Peyer's patch (tissue), 4 donors: ENCODE measurements at regions not wholly inside any gene's neighbourhood (a gene's known extent, or its start where the extent isn't known, plus 50 kb on each side); places are given as distances from the start of the nearest gene placed in this dataset.
A peak's percentile ranks its signal among the peaks of the same experiment; 100 is the strongest.

Experiments
- DNase-seq, 3 donors: peaks; one replicate each; pipeline ENCODE4 v3.0.0-alpha.2; 2017 to 2019
- H3K27ac ChIP-seq, 4 donors: fragments of 200-600 bp; sonication (generic); one replicate each; pipeline ENCODE4 v1.5.1; 2016 to 2019
- H3K27me3 ChIP-seq, 2 donors: fragments of 200-600 bp; sonication (generic); one replicate each; pipeline ENCODE4 v1.5.1; 2019
- H3K36me3 ChIP-seq, 3 donors: fragments of 200-600 bp; sonication (generic); one replicate each; pipeline ENCODE4 v1.5.1; 2016 to 2019
- H3K4me1 ChIP-seq, 4 donors: fragments of 200-600 bp; sonication (generic); one replicate each; pipeline ENCODE4 v1.5.1; 2016 to 2019
- H3K4me3 ChIP-seq, 4 donors: fragments of 200-600 bp; sonication (generic); 1 replicate in 3 of 4; 2 replicates in 1 of 4; pipeline ENCODE4 v1.5.1; 2016 to 2019; ENCODE audit warnings: mild to moderate bottlenecking in 1 of 4
- H3K9me3 ChIP-seq, 4 donors: fragments of 200-600 bp; sonication (generic); one replicate each; pipeline ENCODE4 v1.5.1; 2016 to 2019; ENCODE audit warnings: mild to moderate bottlenecking in 1 of 4
- POLR2A ChIP-seq, 2 donors: fragments of 450-650 bp; IDR thresholded peaks; one replicate each; pipeline ENCODE4 v1.5.1; 2017; ENCODE audit warnings: antibody characterized with exemption in 2 of 2, mild to moderate bottlenecking in 2 of 2, moderate library complexity in 2 of 2
- TF ChIP-seq, protein P1 (sequence below), 6 experiments: fragments of 450-650 bp in 4 of 6; fragments of 200-600 bp in 2 of 6; sonication (generic) in 1 of 6; IDR thresholded peaks; one replicate each; pipeline ENCODE4 v1.5.1; 2017 to 2019; ENCODE audit warnings: antibody characterized with exemption in 6 of 6, mild to moderate bottlenecking in 3 of 6, moderate library complexity in 1 of 6

DNA sequence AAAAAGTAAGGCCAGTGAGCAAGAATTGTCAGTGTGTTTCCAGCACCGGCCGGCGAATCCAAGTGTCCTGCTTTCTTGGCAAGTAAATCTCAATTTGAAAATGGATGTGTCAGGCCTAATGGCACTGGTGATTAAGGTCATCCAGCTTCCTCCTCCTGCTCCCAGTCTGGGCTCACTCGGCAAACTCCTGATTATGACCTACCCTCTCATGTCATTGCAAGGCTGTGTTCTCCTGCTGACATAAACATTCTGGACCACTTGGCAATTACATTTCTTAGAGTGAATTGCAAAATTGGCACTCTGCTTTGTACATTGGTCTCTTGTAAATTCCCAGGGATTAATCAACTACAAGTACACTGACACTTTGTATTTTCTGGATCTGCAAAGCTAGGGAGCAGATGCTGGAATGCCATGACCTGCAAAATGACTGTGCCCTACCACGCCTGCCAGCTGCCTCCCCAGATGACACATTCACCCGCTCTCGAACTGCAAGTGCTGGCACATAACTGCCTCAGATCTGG, 473.8 kb downstream of the KIF20B start:
- no peak for DNase-seq
- H3K4me3 ChIP-seq: no peak overlapping the region
- H3K9me3 ChIP-seq: no peaks in the 10 kb centered on the region
- H3K4me1 ChIP-seq: no peaks in the 10 kb centered on the region
- H3K36me3 ChIP-seq: no peaks in the 10 kb centered on the region
- no peak overlapping the region for H3K27ac ChIP-seq
- TF ChIP-seq, protein P1, sequence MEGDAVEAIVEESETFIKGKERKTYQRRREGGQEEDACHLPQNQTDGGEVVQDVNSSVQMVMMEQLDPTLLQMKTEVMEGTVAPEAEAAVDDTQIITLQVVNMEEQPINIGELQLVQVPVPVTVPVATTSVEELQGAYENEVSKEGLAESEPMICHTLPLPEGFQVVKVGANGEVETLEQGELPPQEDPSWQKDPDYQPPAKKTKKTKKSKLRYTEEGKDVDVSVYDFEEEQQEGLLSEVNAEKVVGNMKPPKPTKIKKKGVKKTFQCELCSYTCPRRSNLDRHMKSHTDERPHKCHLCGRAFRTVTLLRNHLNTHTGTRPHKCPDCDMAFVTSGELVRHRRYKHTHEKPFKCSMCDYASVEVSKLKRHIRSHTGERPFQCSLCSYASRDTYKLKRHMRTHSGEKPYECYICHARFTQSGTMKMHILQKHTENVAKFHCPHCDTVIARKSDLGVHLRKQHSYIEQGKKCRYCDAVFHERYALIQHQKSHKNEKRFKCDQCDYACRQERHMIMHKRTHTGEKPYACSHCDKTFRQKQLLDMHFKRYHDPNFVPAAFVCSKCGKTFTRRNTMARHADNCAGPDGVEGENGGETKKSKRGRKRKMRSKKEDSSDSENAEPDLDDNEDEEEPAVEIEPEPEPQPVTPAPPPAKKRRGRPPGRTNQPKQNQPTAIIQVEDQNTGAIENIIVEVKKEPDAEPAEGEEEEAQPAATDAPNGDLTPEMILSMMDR (IDR thresholded peaks at IDR 0.05): no peak
- TF ChIP-seq POLR2A (IDR thresholded peaks at IDR 0.05): no peak
- H3K27me3 ChIP-seq: no peaks in the 10 kb centered on the region

DNA sequence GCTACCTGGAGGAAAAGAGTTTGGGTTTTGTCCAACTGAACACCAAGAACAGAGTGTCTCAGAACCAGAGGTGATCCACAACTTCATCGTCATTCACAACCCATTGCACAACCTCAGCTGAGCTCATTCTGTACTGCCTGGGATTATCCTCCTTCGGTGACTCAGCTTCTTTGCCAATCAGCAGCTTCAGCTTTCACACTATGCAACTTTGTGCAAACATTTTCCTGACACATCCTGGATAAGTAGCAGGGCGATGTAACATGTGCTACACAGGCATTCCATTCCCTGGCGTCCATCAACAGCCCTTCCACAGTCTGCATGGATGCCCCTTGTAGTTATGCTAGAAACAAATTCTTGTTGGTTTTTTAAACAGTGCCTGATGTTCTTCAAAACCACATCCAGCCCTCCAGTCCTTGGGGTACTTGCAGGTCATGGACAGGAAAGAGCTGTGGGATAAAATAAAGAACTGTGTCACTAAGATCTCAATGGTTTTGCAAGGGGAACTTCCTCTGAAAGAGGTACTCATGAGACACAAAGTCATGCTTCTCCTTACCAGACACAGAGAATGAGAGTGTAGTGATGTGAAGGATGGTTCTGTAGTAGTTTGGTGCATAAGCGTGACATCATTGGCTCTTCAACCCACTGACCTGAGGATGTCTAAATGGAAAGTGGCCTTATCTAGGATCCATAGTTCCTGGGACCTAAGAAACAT, 478.5 kb downstream of the KIF20B start:
- no peaks in the 10 kb centered on the region for H3K4me1 ChIP-seq
- H3K4me3 ChIP-seq: no peak overlapping the region
- H3K9me3 ChIP-seq: no peaks in the 10 kb centered on the region
- DNase-seq: peak in 1 of 3 donors; percentile 45
- TF ChIP-seq, protein P1 (IDR thresholded peaks at IDR 0.05): no peak
- no peak for TF ChIP-seq POLR2A (IDR thresholded peaks at IDR 0.05)
- H3K27ac ChIP-seq: no peak overlapping the region
- no peaks in the 10 kb centered on the region for H3K27me3 ChIP-seq
- no peaks in the 10 kb centered on the region for H3K36me3 ChIP-seq

DNA sequence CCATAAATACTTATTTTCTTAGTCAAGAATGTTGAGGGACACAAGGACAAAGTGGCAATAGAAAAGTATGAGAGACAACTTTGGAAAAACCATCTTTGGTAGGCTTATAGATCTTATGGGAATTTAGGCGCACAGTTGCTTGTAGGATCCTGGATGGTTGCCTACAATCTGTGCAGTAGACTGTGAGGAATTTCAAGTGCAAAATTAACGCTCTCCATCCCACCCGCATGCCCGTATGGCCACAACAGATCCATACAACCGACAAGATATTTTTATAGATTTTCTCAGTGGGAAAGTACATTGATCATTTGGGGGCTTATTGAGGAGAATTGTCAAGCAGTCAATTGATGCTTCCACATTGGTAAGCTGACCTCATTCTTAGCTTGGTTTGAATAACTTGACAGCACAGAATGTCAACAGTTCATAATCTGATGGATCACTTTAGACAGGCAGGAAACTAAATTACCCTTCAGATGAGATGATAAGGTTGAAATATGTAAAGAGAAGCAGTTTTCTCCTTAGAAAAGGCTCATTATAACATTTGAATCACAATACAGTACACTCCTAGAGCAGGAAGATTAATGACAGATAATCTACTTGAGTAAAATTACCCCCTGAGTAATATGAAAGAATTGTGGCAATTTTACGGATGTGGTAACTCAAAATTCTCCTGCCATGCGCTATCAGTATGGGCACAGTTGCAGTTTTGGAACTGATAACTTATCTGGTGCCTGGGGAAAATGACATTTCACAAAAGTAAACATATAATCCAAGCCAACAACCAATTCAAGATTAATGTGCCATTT, 479.7 kb downstream of the KIF20B start:
- no peak overlapping the region for H3K27ac ChIP-seq
- DNase-seq: no peak
- no peak for TF ChIP-seq POLR2A (IDR thresholded peaks at IDR 0.05)
- TF ChIP-seq, protein P1 (IDR thresholded peaks at IDR 0.05): no peak
- no peaks in the 10 kb centered on the region for H3K4me1 ChIP-seq
- no peak overlapping the region for H3K4me3 ChIP-seq
- H3K27me3 ChIP-seq: no peaks in the 10 kb centered on the region
- H3K36me3 ChIP-seq: no peaks in the 10 kb centered on the region
- no peaks in the 10 kb centered on the region for H3K9me3 ChIP-seq

DNA sequence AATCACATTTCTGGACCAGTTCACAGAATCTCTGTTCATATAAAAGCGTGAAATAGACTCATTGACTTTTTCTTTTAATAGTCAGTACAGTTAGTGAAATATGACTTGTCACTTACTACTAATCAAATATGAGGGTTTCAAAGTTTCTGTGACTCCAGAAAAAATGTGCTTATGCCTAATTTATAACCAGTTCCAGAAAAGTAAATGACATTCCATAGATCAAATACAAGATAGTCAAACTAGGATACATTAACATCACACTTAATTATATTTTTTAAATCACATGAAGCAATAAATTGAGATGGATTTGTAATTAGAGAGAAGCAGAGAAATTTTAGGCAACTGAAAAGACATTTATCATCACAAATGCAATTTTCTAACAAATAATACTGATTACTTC, 491.4 kb downstream of the KIF20B start:
- Histone ChIP-seq H3K27ac (no peak overlapping the region), H3K4me1 (no peaks in the 10 kb centered on the region), H3K36me3 (no peaks in the 10 kb centered on the region), H3K9me3 (no peaks in the 10 kb centered on the region), H3K27me3 (no peaks in the 10 kb centered on the region), H3K4me3 (no peak overlapping the region)
- no peak for DNase-seq
- no peak for TF ChIP-seq POLR2A (IDR thresholded peaks at IDR 0.05)
- TF ChIP-seq, protein P1 (IDR thresholded peaks at IDR 0.05): no peak

DNA sequence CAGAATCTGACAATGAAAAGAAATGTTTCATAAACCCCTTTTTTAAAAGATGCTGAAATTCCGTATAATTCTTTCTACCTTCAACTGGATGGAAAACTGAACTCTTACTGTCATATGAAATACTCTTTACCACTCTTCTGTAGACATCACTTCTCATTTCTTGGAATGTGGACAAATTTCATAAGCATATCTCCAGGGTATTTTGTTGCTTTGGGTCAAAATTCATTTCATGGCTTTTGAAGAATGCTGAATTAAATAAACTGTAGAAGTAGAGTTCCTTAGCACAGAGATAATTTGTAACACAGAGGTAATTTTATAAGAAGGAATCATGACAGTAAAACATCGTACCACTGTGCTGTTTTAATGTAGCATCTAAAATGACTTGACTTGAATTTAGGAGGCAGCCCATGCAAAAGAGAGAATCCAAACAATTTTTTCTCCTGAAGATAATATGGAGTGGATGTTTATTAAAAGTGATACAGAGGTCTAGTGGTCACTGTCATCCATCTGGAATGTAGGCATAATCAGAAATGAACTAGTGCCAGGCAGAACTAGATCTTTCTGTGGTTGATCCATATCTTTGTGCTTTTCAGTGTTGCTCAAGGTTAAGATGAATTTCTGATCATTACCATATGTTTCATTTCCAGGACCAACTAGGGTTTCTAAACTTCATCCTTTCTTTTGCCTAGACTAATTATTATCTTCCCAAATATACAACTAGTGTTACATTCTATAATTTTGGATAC, 492.0 kb downstream of the KIF20B start:
- no peaks in the 10 kb centered on the region for H3K9me3 ChIP-seq
- no peaks in the 10 kb centered on the region for H3K27me3 ChIP-seq
- no peak overlapping the region for H3K4me3 ChIP-seq
- TF ChIP-seq, protein P1 (IDR thresholded peaks at IDR 0.05): no peak
- TF ChIP-seq POLR2A (IDR thresholded peaks at IDR 0.05): no peak
- H3K4me1 ChIP-seq: no peaks in the 10 kb centered on the region
- no peaks in the 10 kb centered on the region for H3K36me3 ChIP-seq
- H3K27ac ChIP-seq: no peak overlapping the region
- DNase-seq: no peak
